Skeletal muscle cell (primary cell): ENCODE measurements at regions not wholly inside any gene's neighbourhood (a gene's known extent, or its start where the extent isn't known, plus 50 kb on each side); places are given as distances from the start of the nearest gene placed in this dataset.

Source experiments
- DNase-seq: peaks from one replicate; pipeline ENCODE4 v3.0.0-alpha.2; 2010; ENCODE audit warnings: low read depth
- H3K4me3 ChIP-seq: 2 replicates; pipeline ENCODE4 v1.5.1; 2011; ENCODE audit warnings: low read depth, mild to moderate bottlenecking, control low read depth, low read length, moderate library complexity

GRCh38 chr16:5364186-5364585, 266.6 kb upstream of the EEF2KMT start:
- H3K4me3 ChIP-seq: no peak overlapping the region
- DNase-seq: no peak

- DNase-seq: no peak
- no peak overlapping the region for H3K4me3 ChIP-seq
These were observed 263.7 kb upstream of the EEF2KMT start for GRCh38 chr16:5361322-5361721.

- H3K4me3 ChIP-seq: no peak overlapping the region
- no peak for DNase-seq
These were observed 257.1 kb upstream of the EEF2KMT start for GRCh38 chr16:5354645-5355044.

- no peak for DNase-seq
- H3K4me3 ChIP-seq: no peak overlapping the region
These were observed 252.3 kb upstream of the EEF2KMT start for GRCh38 chr16:5349670-5350517.

- H3K4me3 ChIP-seq: no peak overlapping the region
- DNase-seq: no peak
These were observed 251.5 kb upstream of the EEF2KMT start for GRCh38 chr16:5349101-5349500.

GRCh38 chr16:5347561-5347960, 250.0 kb upstream of the EEF2KMT start:
- no peak for DNase-seq
- no peak overlapping the region for H3K4me3 ChIP-seq

- no peak overlapping the region for H3K4me3 ChIP-seq
- DNase-seq: no peak
These were observed 239.3 kb upstream of the EEF2KMT start for GRCh38 chr16:5336941-5337340.

- no peak for DNase-seq
- no peak overlapping the region for H3K4me3 ChIP-seq
These were observed 236.4 kb upstream of the EEF2KMT start for GRCh38 chr16:5333991-5334390.

GRCh38 chr16:5333126-5333525, 235.5 kb upstream of the EEF2KMT start:
- no peak overlapping the region for H3K4me3 ChIP-seq
- DNase-seq: no peak

GRCh38 chr16:5330058-5330457, 232.5 kb upstream of the EEF2KMT start:
- H3K4me3 ChIP-seq: no peak overlapping the region
- no peak for DNase-seq

- no peak for DNase-seq
- no peak overlapping the region for H3K4me3 ChIP-seq
These were observed 231.0 kb upstream of the EEF2KMT start for GRCh38 chr16:5328546-5328945.

- no peak for DNase-seq
- no peak overlapping the region for H3K4me3 ChIP-seq
These were observed 228.8 kb upstream of the EEF2KMT start for GRCh38 chr16:5326395-5326794.

- no peak for DNase-seq
- H3K4me3 ChIP-seq: no peak overlapping the region
These were observed 228.3 kb upstream of the EEF2KMT start for GRCh38 chr16:5325932-5326331.

GRCh38 chr16:5323284-5324141, 225.9 kb upstream of the EEF2KMT start:
- no peak for DNase-seq
- H3K4me3 ChIP-seq: no peak overlapping the region

GRCh38 chr16:5321930-5322329, 224.3 kb upstream of the EEF2KMT start:
- H3K4me3 ChIP-seq: no peak overlapping the region
- no peak for DNase-seq

- no peak for DNase-seq
- no peak overlapping the region for H3K4me3 ChIP-seq
These were observed 222.2 kb upstream of the EEF2KMT start for GRCh38 chr16:5319799-5320198.

GRCh38 chr16:5315914-5316313, 218.3 kb upstream of the EEF2KMT start:
- DNase-seq: no peak
- H3K4me3 ChIP-seq: no peak overlapping the region

GRCh38 chr16:5314377-5314776, 216.8 kb upstream of the EEF2KMT start:
- DNase-seq: no peak
- no peak overlapping the region for H3K4me3 ChIP-seq

- no peak for DNase-seq
- H3K4me3 ChIP-seq: no peak overlapping the region
These were observed 212.5 kb upstream of the EEF2KMT start for GRCh38 chr16:5309946-5310611.

- no peak for DNase-seq
- H3K4me3 ChIP-seq: no peak overlapping the region
These were observed 207.4 kb upstream of the EEF2KMT start for GRCh38 chr16:5305023-5305422.
